GM21360 (cell line): ENCODE measurements at regions not wholly inside any gene's neighbourhood (a gene's known extent, or its start where the extent isn't known, plus 50 kb on each side); places are given as distances from the start of the nearest gene placed in this dataset.
"Not testable (repeated sequence)": the region's sequence is repeated elsewhere in the genome, so short reads cannot be mapped to it uniquely, and the experiment has no call there.

ENCODE experiments used
- ATAC-seq: cut with Tn5 transposase; IDR thresholded peaks from one replicate; pipeline ENCODE4 v1.9.1; 2021; ENCODE audit warnings: mild to moderate bottlenecking, moderate library complexity; ENCODE audit not compliant: unreplicated experiment

- no peak for ATAC-seq
Measured at GRCh38 chr2:176832086-176832485, 380.5 kb upstream of the HNRNPA3 start.

DNA sequence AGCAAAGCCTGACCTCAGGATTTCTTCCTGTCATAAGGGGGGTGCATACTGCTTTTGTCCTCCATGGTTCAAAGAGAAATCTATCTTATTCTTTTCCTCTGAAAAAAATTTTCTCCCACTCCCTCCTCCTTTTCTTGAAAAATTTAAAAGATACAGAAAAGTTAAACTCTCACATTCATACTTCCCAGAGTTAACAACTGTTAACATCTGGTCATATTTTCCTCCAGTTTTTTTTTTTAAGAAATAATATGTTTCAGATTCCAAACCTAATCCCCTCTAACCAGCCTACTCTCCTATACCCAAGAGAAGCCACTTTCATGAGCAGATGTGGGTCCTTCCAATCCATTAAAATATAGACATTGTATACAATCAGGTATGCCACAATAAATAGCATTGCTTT lies 378.9 kb upstream of the HNRNPA3 start:
- ATAC-seq: no peak

- no peak for ATAC-seq
Measured at GRCh38 chr2:176834226-176834625, 378.4 kb upstream of the HNRNPA3 start.

GRCh38 chr2:176843208-176843607 lies 369.4 kb upstream of the HNRNPA3 start:
- no peak for ATAC-seq

DNA sequence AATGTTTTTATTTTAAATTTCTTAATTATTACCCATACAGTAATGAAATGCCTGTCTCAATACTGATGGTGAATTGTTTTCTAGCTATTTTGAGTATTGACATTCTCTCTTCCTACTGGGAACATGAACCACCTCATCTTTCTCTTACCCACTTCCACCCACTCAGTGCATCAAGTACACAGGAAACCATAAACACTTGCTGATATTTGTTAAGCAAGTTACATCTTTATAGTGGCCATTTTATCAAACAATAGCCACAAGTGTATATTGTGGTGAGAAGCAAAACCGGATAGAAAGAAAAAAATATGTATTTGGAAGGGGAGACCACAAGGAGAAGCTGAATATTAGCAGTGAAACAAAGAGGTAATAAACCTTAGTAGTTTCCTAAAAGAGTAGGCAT lies 368.1 kb upstream of the HNRNPA3 start:
- ATAC-seq: no peak

GRCh38 chr2:176845718-176846117 lies 366.9 kb upstream of the HNRNPA3 start:
- no peak for ATAC-seq

DNA sequence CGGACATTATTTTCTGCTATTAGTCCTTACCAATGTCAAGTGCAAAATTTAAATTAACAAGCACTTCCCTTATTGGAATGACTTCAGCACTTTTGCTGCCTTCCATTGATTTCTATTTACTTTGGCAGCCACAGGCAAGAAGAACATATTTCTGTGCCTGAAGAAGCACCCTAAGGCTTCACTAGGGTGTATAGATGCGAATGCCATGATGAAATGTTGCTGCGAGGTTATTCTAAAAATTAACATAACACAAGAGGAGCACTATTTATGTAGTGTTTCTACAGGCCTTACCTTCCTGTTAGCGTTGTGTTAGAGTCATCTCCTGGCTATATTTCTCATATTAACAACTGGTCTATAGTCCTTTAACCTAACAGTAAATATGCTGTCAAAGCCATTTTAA lies 365.0 kb upstream of the HNRNPA3 start:
- ATAC-seq: no peak

DNA sequence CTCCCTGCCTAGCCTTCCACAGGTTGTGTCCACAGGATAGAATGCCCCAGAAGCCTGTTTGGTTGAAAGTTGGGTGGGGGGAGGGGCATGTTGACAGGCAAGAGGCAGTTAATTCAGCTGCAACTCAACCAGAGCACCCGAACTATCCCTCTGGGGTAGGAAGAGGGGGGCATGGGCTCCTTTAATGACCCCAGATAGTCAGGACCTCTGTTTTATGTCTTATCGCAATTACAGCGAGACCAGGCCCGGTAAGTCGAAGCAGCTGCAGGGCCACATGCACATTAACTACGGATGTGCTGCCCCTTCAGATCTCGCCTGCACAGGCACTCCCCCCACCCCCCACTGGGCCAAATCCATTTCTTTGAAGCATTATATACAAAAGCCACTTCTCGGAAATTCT lies 363.8 kb upstream of the HNRNPA3 start:
- no peak for ATAC-seq

DNA sequence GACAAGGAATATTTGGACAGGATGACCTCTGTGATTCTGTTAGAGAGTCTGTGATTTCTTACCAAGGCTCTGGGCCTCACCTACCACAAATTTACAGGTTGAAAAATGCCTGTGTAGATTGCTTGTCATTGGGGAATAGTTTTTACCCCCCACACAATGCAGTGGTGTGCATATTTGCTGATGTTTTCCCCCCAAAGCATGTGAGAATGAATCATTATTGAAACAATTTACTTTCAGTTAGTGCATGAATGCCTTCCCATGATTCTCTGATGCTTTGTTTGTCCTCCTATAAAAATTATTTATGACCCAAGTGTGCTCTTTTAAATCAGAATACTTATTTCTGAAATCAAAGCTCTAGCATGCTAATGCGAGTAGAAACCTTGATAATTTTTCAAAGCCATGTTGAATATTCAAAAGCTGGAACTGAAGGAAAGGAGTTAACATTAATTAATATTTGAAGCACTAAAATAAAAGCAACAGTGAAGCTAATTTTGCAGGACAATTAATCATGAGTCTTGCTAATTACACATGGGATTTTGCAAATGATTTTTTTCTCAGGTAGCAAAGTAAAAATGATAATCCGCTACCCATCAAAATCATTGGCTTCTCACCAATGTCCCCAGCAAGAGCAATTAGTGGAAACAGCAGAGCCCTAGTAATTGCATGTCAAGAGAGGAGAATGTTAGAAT lies 361.2 kb upstream of the HNRNPA3 start:
- no peak for ATAC-seq

DNA sequence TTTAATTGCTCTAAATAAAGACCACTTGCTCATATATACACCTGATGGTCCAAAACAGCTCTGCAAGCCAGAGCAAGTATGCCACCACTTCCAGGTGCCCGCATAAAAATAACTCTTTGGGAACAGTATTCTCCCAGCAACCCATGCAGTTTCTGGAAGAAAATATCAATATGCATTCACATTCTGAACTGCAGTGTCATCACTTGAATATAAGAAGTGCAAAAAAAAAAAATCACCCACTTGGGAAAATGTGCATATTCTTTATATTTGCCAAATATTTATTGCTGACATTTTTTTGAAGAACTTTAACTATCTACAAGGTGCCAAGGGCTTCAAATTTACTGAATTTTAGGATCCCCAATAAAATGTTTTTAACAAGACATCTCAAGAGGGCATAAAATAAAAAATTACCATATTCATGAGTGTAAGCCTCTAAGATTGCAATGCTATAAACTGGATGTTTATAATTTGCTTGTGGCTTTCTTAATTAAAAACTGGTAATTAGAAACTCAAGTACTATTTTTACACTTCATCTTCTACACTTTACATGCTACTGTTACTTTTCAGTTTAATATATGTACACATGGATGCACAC lies 360.6 kb upstream of the HNRNPA3 start:
- ATAC-seq: no peak

DNA sequence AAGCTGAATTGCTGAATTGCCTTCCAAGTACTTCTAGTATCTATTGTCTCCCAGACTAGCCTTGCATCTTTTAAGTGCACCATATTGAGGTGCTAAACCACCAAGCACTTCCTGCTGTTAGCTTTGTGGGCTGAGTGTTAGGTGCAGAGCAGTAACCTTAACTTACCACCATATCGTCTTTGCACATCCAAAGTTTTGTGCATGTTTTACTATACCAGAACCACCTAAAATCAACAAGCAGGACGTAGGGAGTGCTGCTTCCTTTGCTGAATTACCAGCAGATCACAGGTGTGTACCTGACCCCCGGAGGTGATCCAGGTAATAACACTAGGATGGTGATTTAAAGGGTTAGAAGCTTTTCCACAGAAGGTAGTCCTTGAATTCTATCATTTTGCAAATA lies 359.9 kb upstream of the HNRNPA3 start:
- no peak for ATAC-seq

DNA sequence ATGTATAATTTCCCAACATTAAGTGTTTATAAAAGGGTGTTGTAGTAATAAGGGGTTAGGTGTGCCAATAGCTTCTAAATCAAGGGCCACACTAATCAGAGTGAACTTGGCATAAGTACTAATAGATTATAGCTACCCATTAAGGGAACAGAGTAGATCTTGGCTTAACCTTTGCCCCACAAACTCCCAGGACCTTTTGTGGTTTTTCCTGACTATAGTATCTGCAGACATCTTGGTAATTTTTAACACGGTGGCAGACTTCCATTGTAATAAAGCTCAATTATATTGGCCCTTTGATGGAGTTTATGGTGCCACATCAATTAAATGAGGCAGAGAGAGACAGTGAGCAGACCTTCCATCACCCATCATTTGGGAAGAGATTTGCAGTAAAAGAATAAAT lies 358.5 kb upstream of the HNRNPA3 start:
- no peak for ATAC-seq

DNA sequence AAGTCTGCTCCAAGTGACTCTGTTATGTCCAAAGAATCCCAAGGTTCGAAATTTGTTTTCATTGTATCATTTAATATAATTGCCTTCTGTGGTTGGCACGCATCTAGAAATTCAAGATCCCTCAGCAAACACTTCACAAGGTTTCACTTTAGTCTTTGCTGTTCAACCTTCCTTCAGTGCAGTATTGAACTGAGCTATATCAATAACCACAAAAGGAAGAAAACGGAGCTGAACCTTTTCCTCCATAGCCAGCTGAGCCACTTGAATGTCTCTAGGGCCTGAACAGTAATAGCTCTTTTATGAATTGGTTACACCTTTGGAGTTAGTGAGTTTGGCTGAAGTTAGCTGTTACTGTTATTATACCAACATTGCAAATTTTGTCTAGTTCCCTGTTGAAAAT lies 357.7 kb upstream of the HNRNPA3 start:
- ATAC-seq: no peak

- no peak for ATAC-seq
Measured at GRCh38 chr2:176856683-176857082, 355.9 kb upstream of the HNRNPA3 start.

DNA sequence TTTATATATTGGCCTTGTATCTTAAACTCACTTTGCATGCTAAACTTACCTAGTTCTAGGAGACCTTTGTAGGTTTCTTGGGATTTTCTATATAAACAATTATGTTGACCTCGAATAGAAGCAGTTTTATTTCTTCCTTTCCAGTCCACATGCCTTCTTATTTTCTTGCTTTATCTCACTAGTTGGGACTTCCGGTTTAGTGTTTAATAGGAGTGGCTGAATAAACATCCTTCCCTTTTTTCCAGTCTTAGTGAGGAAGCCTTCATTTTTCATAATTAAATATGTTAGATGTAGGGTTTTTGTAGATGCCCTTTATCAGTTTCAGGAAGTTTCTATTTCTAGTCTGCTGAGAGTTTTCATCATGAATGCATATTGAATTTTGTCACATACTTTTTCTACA lies 347.3 kb upstream of the HNRNPA3 start:
- no peak for ATAC-seq

DNA sequence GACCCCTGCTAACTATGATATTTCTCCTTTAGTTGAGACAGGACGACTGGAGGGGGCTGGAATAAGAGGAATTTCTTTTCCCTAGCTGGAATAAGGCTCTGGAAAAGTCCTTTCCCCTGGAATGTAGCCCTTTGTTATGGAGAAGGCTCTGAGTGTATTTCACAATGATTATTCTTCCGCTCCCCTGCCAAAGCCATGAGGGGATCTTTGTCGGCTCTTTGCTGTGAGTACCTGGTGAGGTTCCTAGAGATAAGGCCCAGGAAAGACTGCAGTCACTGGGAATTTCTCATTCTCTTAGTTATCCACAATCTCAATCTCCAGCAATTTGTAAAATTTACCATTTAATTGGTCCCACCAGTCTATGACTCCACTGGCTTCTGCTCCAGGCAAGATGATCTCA lies 340.2 kb upstream of the HNRNPA3 start:
- ATAC-seq: no peak

DNA sequence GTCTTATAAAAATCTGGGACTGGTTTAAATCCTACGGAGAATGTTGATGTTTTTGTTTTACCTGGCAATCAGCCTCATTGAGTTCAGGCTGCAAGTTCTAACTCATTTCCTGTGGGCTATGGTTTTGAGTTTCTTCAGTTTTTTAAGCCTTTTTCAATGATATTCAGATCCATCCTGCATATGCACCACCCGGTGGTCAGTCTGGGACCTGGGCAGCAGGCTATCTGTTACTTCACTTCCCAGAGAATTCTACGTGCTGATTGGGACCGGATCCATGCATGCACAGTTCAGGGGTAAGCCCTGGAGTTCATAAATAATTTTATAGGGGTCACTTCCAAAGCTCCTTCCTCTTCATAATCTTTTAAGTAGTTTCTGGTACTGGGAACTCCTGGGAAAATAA lies 339.2 kb upstream of the HNRNPA3 start:
- no peak for ATAC-seq

GRCh38 chr2:176876493-176877103 lies 336.0 kb upstream of the HNRNPA3 start:
- ATAC-seq: no peak

GRCh38 chr2:176879426-176879995 lies 333.1 kb upstream of the HNRNPA3 start:
- no peak for ATAC-seq

- ATAC-seq: not testable (repeated sequence)
Measured at GRCh38 chr2:176882045-176882444, 330.5 kb upstream of the HNRNPA3 start.

DNA sequence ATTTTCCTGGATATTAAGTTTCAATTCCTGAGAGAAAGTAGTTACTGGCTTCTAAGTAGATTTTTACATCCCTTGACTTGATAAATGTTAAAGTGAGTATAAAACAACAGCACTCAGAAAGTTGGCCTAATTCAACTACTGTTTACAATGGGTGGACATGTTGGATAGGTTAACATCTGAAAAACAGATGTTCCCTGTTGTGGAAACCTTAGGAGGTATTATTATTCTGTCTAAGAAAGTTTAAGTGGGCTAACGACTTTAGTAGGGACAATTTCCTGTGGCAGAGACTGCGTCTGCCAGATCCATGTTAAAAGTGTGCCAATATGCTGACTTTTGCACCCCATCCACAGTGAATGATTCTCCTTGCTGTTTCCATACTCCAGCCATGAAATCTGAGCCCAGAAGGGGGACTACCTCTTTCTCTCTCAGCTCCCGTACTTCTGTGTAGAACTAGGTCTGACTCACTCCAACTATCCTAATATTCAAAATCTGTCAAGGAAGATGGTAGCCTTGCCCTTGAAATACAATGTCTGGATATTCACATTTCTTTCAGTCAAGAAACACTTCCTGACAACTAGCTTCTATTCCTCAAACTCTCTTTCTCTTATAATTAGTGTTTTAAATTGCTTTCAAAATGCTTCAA lies 327.5 kb upstream of the HNRNPA3 start:
- no peak for ATAC-seq

- no peak for ATAC-seq
Measured at GRCh38 chr2:176885661-176886060, 326.9 kb upstream of the HNRNPA3 start.
